ENCODE measurements at regions not wholly inside any gene's neighbourhood (a gene's known extent, or its start where the extent isn't known, plus 50 kb on each side); places are given as distances from the start of the nearest gene placed in this dataset.

GRCh38 chr2:234633581-234634230 is 136.8 kb upstream of the ARL4C start:
- no peak for DNase-seq (ENCODE audit: low read depth)

DNA sequence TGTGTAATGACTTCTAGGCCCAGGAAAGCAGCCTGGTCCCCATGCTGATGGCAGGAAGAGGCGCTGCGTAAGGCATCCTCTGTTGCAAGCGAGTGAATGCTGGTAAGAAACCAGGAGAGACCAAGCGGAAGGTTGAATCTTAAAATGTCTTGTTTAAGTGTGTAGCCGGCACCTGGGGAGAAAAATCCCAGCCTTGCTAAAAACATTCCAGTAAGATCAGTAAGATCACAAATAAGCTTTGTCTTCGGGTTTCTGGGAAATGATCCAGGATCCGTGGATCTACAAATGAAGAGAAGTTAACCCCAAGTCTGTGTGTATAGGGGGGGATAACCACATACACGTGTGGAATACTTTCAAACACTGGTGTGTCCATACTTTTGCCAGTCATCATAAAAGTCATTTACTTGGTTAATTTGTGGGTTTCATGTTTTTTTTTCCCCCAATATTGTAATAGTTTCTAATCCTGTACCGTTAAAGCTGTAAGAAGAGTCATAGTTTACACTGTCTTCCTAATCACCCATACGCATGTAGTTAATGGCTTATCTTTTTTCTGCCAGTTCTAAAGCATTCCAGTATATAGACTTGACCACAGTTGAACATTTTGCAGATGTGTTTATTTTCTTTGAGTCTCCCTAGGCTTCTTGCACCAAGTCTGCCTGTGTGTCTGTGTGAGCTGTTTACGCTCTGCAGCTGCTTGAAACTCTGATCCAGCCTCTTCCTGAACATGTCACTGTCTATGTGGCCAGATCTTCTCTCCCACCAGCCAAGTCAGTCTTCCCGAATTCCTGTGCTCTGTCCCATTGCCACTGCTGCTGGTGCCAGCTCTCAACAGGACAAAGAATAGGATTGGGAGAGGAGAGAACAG is 135.9 kb upstream of the ARL4C start:
- no peak for DNase-seq (ENCODE audit: low read depth)

GRCh38 chr2:234631646-234632514 is 135.0 kb upstream of the ARL4C start:
- no peak for DNase-seq (ENCODE audit: low read depth)

DNA sequence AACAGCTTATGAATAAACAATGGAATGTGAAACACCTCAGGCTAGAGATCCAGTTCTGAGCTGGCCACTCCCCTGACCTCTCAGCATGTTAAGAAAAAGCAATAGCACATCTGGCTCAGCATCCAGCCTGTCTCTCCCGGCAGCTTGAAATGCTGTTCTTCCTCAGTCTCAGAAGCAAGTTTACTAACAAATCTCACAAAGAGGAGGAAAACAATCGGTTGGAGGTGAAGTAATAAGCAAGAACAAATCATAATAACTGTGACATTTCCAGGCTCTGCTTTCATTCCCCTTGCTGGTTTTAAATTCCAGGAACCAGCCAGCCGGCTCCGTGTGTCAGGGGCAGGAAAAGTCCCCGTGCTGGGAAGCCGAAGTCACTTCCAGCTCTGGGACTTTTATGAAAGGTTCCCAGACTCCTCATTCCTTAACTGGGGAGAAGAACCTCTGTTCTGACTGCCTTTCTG is 133.9 kb upstream of the ARL4C start:
- no peak for DNase-seq (ENCODE audit: low read depth)

GRCh38 chr2:234629596-234629995 is 132.7 kb upstream of the ARL4C start:
- no peak for DNase-seq (ENCODE audit: low read depth)

DNA sequence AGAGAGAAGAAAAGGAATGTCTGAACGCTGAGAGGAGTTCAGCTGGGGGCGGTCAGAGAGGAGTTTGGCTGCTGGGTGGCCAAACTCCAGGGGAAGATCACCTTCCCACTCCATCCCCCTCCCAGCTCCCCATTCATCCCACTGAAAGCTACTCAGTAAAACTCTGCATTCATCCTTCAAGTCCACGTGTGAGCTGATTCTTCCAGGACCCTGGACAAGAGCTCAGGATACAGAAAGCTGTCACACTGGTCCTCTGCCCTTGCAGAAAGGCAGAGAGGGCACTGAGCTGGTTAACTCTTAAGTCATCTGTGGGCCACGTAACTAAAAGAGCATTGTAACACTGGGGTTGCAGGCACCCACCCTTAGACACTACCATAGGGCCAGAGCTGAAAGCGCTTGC is 132.1 kb upstream of the ARL4C start:
- DNase-seq (ENCODE audit: low read depth) = no peak

DNA sequence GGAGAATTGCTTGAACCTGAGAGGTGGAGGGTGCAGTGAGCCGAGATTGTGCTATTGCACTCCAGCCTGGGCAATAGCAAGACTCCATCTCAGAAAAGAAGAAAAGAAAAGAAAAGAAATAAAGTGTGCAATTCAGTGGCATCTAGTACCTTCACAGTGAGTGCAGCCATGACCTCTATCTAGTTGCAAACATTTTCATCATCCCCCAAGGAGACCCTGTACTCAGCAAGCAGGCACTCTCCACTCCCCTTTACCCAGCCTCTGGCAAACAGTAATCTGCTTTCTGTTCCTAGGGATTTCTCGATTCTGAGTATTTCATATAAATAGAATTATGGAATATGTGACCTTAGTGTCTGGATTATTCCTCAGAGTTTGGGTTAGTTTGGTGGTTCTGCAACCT is 130.4 kb upstream of the ARL4C start:
- no peak for DNase-seq (ENCODE audit: low read depth)

- no peak for DNase-seq (ENCODE audit: low read depth)
Observed at GRCh38 chr2:234626566-234627130, 129.8 kb upstream of the ARL4C start.

GRCh38 chr2:234625626-234626250 is 128.9 kb upstream of the ARL4C start:
- no peak for DNase-seq (ENCODE audit: low read depth)

DNA sequence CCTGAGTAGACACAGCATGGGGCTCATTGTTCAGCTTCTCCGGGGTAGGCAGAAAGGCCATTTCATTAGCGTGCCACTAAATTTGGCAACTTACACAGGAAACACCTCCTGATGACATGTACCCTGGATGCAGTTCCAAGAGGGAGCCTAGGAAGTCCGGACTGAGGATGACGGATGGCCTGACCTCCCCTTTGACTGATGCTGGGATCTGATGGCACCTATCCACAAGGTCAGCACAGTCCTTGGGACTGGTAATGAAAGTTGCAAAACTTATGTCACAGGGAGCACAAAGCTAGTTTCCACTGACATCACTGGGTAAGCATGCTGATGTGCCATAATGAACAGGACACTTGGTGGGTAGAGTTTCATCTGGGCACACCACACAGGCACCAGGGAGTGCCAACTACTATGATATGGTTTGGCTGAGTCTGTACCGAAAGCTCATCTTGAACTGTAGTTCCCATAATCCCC is 126.7 kb upstream of the ARL4C start:
- DNase-seq (ENCODE audit: low read depth) = no peak

- DNase-seq (ENCODE audit: low read depth) = no peak
Observed at GRCh38 chr2:234621120-234621519, 124.2 kb upstream of the ARL4C start.

DNA sequence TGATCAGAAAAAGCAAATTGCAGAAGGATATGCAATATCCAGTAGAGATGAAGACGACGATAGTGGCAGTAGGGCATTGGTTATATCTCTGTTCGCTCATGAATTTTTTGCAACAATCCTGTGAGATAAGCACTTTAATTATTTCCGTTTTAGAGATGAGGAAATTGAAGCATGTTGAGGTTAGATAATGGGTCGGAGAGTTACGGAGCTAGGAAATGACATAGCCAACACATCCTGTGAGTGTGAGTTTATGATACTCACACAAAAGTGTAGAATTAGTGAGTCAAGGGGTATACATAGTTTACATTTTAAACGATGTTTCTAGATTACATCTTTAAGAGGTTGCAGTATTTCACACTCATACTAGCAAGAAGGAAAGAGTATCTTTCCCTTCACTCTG is 123.1 kb upstream of the ARL4C start:
- DNase-seq (ENCODE audit: low read depth) = no peak

GRCh38 chr2:234615643-234616356 is 118.9 kb upstream of the ARL4C start:
- no peak for DNase-seq (ENCODE audit: low read depth)

DNA sequence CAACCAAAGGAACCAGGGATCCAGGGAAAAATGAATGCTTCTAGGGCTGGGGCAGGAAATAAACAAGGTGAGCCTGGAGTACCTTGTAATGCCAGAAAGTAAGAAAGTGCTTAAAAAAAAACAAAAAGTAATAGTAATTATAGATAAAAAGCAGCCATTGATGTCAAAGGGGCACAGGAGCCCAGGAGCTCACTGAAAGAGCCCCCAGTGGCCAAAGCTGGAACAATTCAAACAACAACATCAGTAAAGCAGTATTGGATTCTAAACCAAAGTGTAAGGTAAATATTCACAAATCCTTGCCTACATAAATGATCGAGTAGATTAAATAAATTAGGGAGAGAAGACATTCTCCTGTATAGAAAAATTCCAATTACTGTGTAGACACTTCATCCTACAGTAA is 114.3 kb upstream of the ARL4C start:
- no peak for DNase-seq (ENCODE audit: low read depth)

- DNase-seq (ENCODE audit: low read depth) = no peak
Observed at GRCh38 chr2:234608946-234609345, 112.1 kb upstream of the ARL4C start.

DNA sequence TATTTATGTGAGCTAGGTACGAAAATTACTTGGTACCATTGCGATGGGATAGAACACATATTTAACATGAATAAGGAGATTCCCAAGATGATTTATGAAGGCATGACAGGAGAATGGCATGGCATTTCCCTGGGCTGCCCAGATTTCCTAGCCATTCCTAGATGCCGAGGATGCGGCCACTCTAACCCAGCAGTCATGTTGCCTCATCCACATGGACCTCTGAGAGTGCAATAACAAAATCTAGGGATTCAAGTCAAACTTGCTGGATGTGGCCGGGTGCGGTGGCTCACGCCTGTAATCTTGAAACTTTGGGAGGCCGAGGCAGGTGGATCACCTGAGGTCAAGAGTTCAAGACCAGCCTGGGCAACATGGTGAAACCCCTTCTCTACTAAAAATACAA is 110.8 kb upstream of the ARL4C start:
- DNase-seq (ENCODE audit: low read depth) = no peak

- DNase-seq (ENCODE audit: low read depth) = no peak
Observed at GRCh38 chr2:234606896-234607295, 110.0 kb upstream of the ARL4C start.

- no peak for DNase-seq (ENCODE audit: low read depth)
Observed at GRCh38 chr2:234603619-234604018, 106.7 kb upstream of the ARL4C start.

- no peak for DNase-seq (ENCODE audit: low read depth)
Observed at GRCh38 chr2:234601213-234601612, 104.3 kb upstream of the ARL4C start.

DNA sequence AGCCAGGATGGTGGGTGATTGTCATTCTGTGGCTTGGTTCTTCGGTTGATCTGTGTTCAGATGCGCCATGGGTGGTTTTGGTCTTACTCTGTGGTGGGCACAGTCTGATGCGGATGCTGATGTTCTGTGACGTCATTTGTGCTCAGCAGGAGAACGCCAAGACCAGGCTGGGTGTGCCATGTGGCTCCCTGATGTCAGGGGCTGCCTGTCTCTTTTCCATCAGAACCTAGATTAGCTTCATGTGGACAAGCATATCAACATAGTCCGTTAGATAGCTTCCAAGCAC is 100.6 kb upstream of the ARL4C start:
- no peak for DNase-seq (ENCODE audit: low read depth)

All from activated T-helper 9 cell treated with anti-CD3 and anti-CD28 coated beads, Interleukin-2, amount 50 U/mL, for 16 hours (primary cell).